IMR-90 (cell line): ENCODE measurements at regions not wholly inside any gene's neighbourhood (a gene's known extent, or its start where the extent isn't known, plus 50 kb on each side); places are given as distances from the start of the nearest gene placed in this dataset.

Experiments used
- ATAC-seq: fragments of 200-7000 bp; cut with Tn5 transposase; 2 replicates; pipeline ENCODE4 v1.9.1; 2020; ENCODE audit warnings: low read depth, mild to moderate bottlenecking, moderate library complexity
- BruUV-seq: library from RNA; stranded (reverse); fragments of 400-500 nt; replicated peaks from 2 replicates; lab custom pipeline; 2021; lab: Mats Ljungman, UMichigan
- CTCF ChIA-PET: fragments of 300-600 bp; formaldehyde crosslinking; extraction: SDS; loops from one replicate; lab custom pipeline; 2021; ENCODE audit warnings: antibody characterized with exemption; lab: Yijun Ruan, JAX
- POLR2A ChIA-PET: fragments of 300-600 bp; sonication (Branson Sonifier 250); formaldehyde crosslinking; loops from one replicate; lab custom pipeline; 2022; ENCODE audit warnings: antibody characterized with exemption; ENCODE audit not compliant: unreplicated experiment; lab: Charles Lee
- DNase-seq: peaks from one replicate; pipeline ENCODE4 v3.0.0; 2013
- H2AFZ ChIP-seq: replicated peaks from 2 replicates; pipeline ENCODE3; 2013; ENCODE audit warnings: low read length, mild to moderate bottlenecking; ENCODE audit not compliant: poor library complexity
- H2AK5ac ChIP-seq: 2 replicates; pipeline ENCODE4 v1.6.1; 2013; ENCODE audit warnings: low read depth, low read length, inconsistent platforms
- H2AK9ac ChIP-seq: replicated peaks from 2 replicates; pipeline ENCODE3; 2013; ENCODE audit warnings: mild to moderate bottlenecking, low read depth, low read length, moderate library complexity; ENCODE audit not compliant: poor library complexity
- H2BK120ac ChIP-seq: 2 replicates; pipeline ENCODE4 v1.6.1; 2013; ENCODE audit warnings: low read depth, low read length, inconsistent platforms
- H2BK15ac ChIP-seq: 3 replicates; pipeline ENCODE4 v1.6.1; 2013; ENCODE audit warnings: low read depth, low read length, inconsistent platforms
- H2BK20ac ChIP-seq: 2 replicates; pipeline ENCODE4 v1.6.1; 2013; ENCODE audit warnings: low read depth, mild to moderate bottlenecking, inconsistent platforms, low read length, moderate library complexity
- H2BK5ac ChIP-seq: 2 replicates; pipeline ENCODE4 v1.6.1; 2013; ENCODE audit warnings: mild to moderate bottlenecking, low read depth, low read length, inconsistent platforms; ENCODE audit not compliant: poor library complexity, severe bottlenecking
- H3K14ac ChIP-seq: replicated peaks from 2 replicates; pipeline ENCODE4 v1.6.1; 2013; ENCODE audit warnings: low read depth, low read length, inconsistent platforms
- H3K18ac ChIP-seq: 2 replicates; pipeline ENCODE4 v1.6.1; 2013; ENCODE audit warnings: low read depth, low read length, control low read depth
- H3K23ac ChIP-seq: 2 replicates; pipeline ENCODE4 v1.6.1; 2013; ENCODE audit warnings: low read depth, low read length, inconsistent platforms
- H3K27ac ChIP-seq: 2 replicates; pipeline ENCODE4 v1.5.1; 2013; ENCODE audit warnings: mild to moderate bottlenecking, control low read depth, low read length; ENCODE audit not compliant: insufficient read depth
- H3K27me3 ChIP-seq: 2 replicates; pipeline ENCODE4 v1.6.1; 2013; ENCODE audit warnings: low read length; ENCODE audit not compliant: control insufficient read depth, insufficient read depth
- H3K36me3 ChIP-seq: 2 replicates; pipeline ENCODE4 v1.6.1; 2013; ENCODE audit warnings: low read length, mixed read lengths; ENCODE audit not compliant: control insufficient read depth, insufficient read depth
- H3K4ac ChIP-seq: 2 replicates; pipeline ENCODE4 v1.6.1; 2013; ENCODE audit warnings: low read depth, low read length, inconsistent platforms
- H3K4me1 ChIP-seq: 2 replicates; pipeline ENCODE4 v1.6.1; 2013; ENCODE audit warnings: low read length, mixed read lengths; ENCODE audit not compliant: control insufficient read depth, insufficient read depth
- H3K4me2 ChIP-seq: 2 replicates; pipeline ENCODE4 v1.6.1; 2013; ENCODE audit warnings: low read depth, mild to moderate bottlenecking, control low read depth, low read length, moderate library complexity
- H3K4me3 ChIP-seq: 2 replicates; pipeline ENCODE4 v1.5.1; 2013; ENCODE audit warnings: low read depth, mild to moderate bottlenecking, control low read depth, low read length, moderate library complexity; ENCODE audit not compliant: insufficient read depth
- H3K56ac ChIP-seq: 2 replicates; pipeline ENCODE4 v1.6.1; 2013; ENCODE audit warnings: low read length, inconsistent platforms; ENCODE audit not compliant: insufficient read depth; ENCODE audit errors: extremely low read depth
- H3K79me1 ChIP-seq, 2 experiments: 2 replicates each; pipeline ENCODE4 v1.6.1; 2013; ENCODE audit warnings: low read length in 2 of 2, inconsistent platforms in 1 of 2, low read depth in 1 of 2
- H3K9ac ChIP-seq: 2 replicates; pipeline ENCODE4 v1.6.1; 2013; ENCODE audit warnings: low read depth, low read length, control low read depth
- H3K9me1 ChIP-seq: 2 replicates; pipeline ENCODE4 v1.6.1; 2013; ENCODE audit warnings: low read length, inconsistent platforms; ENCODE audit not compliant: insufficient read depth
- H3K9me3 ChIP-seq: 2 replicates; pipeline ENCODE4 v1.6.1; 2013; ENCODE audit warnings: low read length; ENCODE audit not compliant: control insufficient read depth, insufficient read depth
- H4K20me1 ChIP-seq: 2 replicates; pipeline ENCODE4 v1.6.1; 2013; ENCODE audit warnings: low read length, inconsistent platforms; ENCODE audit not compliant: insufficient read depth
- H4K5ac ChIP-seq: 2 replicates; pipeline ENCODE4 v1.6.1; 2013; ENCODE audit warnings: mild to moderate bottlenecking, low read depth, low read length, control low read depth
- H4K8ac ChIP-seq, 2 experiments: 2 replicates each; pipeline ENCODE4 v1.6.1; 2013; ENCODE audit warnings: low read depth in 2 of 2, low read length in 2 of 2, control low read depth in 1 of 2, inconsistent platforms in 1 of 2
- H4K91ac ChIP-seq: 2 replicates; pipeline ENCODE4 v1.6.1; 2013; ENCODE audit warnings: low read depth, low read length, inconsistent platforms; ENCODE audit not compliant: insufficient read depth
- ELK1 ChIP-seq: fragments of 150-350 bp; IDR thresholded peaks from 2 replicates; pipeline ENCODE4 v1.6.1; 2016; ENCODE audit warnings: low read depth, mild to moderate bottlenecking, low read length, moderate library complexity, borderline replicate concordance
- FOS ChIP-seq: fragments of 150-350 bp; IDR thresholded peaks from 2 replicates; pipeline ENCODE4 v1.6.1; 2016; ENCODE audit warnings: low read depth, low read length
- MAZ ChIP-seq: IDR thresholded peaks from 2 replicates; pipeline ENCODE4 v1.6.1; 2012; ENCODE audit warnings: low read depth, mild to moderate bottlenecking, low read length, improper control_type of control experiment, moderate library complexity, borderline replicate concordance
- NFE2L2 ChIP-seq: fragments of 150-350 bp; IDR thresholded peaks from 2 replicates; pipeline ENCODE4 v1.6.1; 2016; ENCODE audit warnings: low read depth, mild to moderate bottlenecking, low read length
- RCOR1 ChIP-seq: IDR thresholded peaks from 2 replicates; pipeline ENCODE4 v1.6.1; 2012; ENCODE audit warnings: mild to moderate bottlenecking, low read length, improper control_type of control experiment; ENCODE audit not compliant: insufficient replicate concordance
- SMC3 ChIP-seq: fragments of 150-350 bp; IDR thresholded peaks from 2 replicates; pipeline ENCODE4 v1.6.1; 2016; ENCODE audit warnings: low read depth, mild to moderate bottlenecking, antibody characterized with exemption, low read length, moderate library complexity
- WGBS, 2 experiments: methylation state at CpG; one replicate each; pipeline versions ENCODE4 v1.1.5 to v1.1.7; 2013; ENCODE audit warnings: missing lambda C conversion rate in 2 of 2; ENCODE audit not compliant: insufficient read length in 1 of 2; ENCODE audit errors: extremely low coverage in 2 of 2; 5-methylcytosine and 5-hydroxymethylcytosine counted together
- dilution Hi-C: fragments of 300-500 bp; cut with HindIII; formaldehyde crosslinking; loops from one replicate; pipeline ENCODE4 v1.14.3; 2018; ENCODE audit warnings: low sequenced_read_pairs; ENCODE audit not compliant: unreplicated experiment
- in situ Hi-C: fragments of 300-500 bp; cut with MboI; formaldehyde crosslinking; loops from 3 replicates; pipeline ENCODE4 v1.14.3; 2019; ENCODE audit warnings: low sequenced_read_pairs, inconsistent platforms, mixed read lengths
- intact Hi-C: fragments of 100-400 bp; cut with micrococcal nuclease; formaldehyde crosslinking; loops from 2 replicates; pipeline ENCODE4 v1.10.0; 2022

GRCh38 chrX:102860235-102860634 is 76.8 kb upstream of the RAB40AL start:
- CTCF ChIA-PET, result no interaction called here
- H3K14ac ChIP-seq, result no peak overlapping the region
- no TSS peak for BruUV-seq
- intact Hi-C loops, result loop anchor here (10.0 kb wide), 1 partner anchor 345 kb away; the partner anchor contains the start of gene TMSB15A
- H4K8ac ChIP-seq, result no peak overlapping the region
- no peaks in the 10 kb centered on the region for H3K27me3 ChIP-seq
- H3K36me3 ChIP-seq, result peaks cover 2% of the 10 kb centered on the region; the same call in 1 of the 2 replicates
- DNase-seq (no peak), ATAC-seq (no peak)
- POLR2A ChIA-PET, result no interaction called here
- H2BK120ac ChIP-seq, result no peak overlapping the region
- no peak overlapping the region for H3K23ac ChIP-seq
- H3K79me1 ChIP-seq, result no peaks in the 10 kb centered on the region
- no peak overlapping the region for H3K18ac ChIP-seq
- no peak overlapping the region for H2BK5ac ChIP-seq
- H3K4me2 ChIP-seq, result no peak overlapping the region
- H2BK15ac ChIP-seq, result no peak overlapping the region
- WGBS, 2 experiments, result no CpG with 5 or more reads among the region's 1 CpG
- H4K91ac ChIP-seq, result no peak overlapping the region
- no peak overlapping the region for H2AFZ ChIP-seq
- H2AK9ac ChIP-seq, result no peak overlapping the region
- no peak overlapping the region for H3K27ac ChIP-seq
- no peak overlapping the region for H2AK5ac ChIP-seq
- H3K9me1 ChIP-seq, result no peaks in the 10 kb centered on the region
- no peak overlapping the region for H3K9ac ChIP-seq
- H4K5ac ChIP-seq, result no peak overlapping the region
- H3K4me3 ChIP-seq, result no peak overlapping the region
- H3K4me1 ChIP-seq, result no peaks in the 10 kb centered on the region
- H2BK20ac ChIP-seq, result no peak overlapping the region
- no peak overlapping the region for H3K56ac ChIP-seq
- no peaks in the 10 kb centered on the region for H4K20me1 ChIP-seq
- dilution Hi-C loops, result no loop called here
- in situ Hi-C loops, result no loop called here
- TF ChIP-seq FOS, result no peak
- TF ChIP-seq NFE2L2, result no peak
- no peak for TF ChIP-seq SMC3
- TF ChIP-seq MAZ, result no peak
- no peak for TF ChIP-seq RCOR1
- TF ChIP-seq ELK1, result no peak
- H3K4ac ChIP-seq, result no peak overlapping the region
- no peaks in the 10 kb centered on the region for H3K9me3 ChIP-seq
